ENCODE measurements at regions not wholly inside any gene's neighbourhood (a gene's known extent, or its start where the extent isn't known, plus 50 kb on each side); places are given as distances from the start of the nearest gene placed in this dataset.

- TF ChIP-seq CTCF (IDR thresholded peaks at IDR 0.05; ENCODE audit: low read length), result no peak
- TF ChIP-seq EZH2 (IDR thresholded peaks at IDR 0.05; ENCODE audit: borderline replicate concordance, low read length), result no peak
Observed at GRCh38 chr4:35970366-35970960, 273.9 kb downstream of the ARAP2 start.

Data from OCI-LY1 (cell line).